ENCODE measurements at regions not wholly inside any gene's neighbourhood (a gene's known extent, or its start where the extent isn't known, plus 50 kb on each side); places are given as distances from the start of the nearest gene placed in this dataset.

DNA sequence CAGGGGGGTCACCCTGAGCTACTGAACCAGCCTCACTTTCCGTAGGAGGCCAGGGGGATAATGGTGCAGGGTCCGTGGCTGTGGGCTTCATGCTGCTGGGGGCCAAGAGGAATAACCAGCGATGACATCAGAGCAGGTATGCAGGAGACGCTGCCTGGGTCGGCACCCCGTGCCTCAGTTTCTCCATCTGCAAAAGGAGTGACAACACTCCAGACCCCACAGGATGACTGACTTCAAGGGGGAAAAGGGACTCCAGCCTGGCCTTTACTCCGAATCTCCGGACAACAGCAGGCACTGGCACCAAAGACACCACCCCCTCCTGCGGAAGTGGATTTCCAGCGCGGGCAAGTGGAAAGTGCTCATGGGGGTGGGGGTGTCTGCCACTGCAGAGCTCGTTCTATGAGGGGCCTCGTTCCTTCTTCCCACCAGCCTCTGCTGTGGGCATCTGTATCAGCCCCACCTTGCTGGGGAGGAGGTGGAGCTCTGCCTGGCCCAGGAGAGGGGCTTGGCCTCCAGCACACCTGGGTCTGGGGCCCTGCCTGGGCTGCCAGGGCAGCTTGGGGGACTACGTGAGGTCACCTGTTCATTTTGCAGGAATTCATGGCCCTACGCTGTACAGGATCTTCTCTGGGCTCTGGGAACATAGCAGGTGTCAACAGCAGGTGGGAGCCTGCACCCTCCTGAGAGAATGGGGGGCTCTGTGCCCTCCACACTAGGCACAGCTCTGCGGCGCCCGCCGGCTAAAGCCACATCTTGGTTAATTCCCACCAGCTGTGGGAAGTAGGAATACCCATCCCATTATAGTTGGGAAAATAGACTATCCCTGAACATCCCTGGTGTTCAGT is 216.6 kb upstream of the C14orf180 start:
- H3K9me3 ChIP-seq (ENCODE audit: control insufficient read depth, insufficient read depth, low read depth, low read length), result no peaks in the 10 kb centered on the region

DNA sequence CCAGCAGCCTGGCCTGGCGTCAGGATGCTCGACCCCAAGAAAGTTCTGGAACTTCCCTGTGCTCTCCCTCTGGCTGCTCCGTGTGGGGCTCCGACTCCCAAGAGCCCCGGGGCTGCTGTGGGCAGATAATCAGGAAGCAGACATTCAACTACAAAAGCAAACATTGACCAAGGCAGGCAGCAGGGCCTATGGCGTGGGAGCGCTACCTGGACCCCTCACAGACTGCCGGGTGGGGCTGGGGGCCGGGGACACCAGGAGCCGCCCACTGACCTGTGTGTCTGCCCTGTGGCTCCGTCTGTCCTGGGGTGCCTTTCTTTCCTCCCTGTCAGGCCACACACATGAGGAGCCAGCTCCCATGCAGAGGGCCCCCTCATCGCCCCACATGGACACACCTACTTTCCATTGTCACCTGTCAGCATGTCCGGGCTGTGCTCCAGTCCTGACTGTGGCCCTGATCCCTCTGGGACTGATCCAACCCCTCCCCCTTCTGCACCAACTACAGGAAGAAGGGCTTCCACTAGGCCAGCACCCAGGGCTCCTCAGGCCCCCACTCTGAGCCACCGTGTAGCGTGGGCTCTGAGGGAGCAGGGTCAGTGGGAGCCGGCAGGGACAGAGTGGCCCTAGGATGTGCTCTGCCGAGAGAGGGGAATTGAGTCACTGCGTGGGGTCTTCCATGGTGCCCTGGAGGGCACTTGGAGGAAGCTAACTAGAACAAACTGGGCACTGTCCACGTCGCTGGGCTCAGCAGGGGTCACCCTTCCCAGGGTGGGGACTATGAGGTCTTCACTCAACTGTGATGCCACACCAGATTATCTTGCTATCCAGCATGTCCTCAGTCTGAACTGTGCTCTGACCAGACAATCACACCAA is 215.4 kb upstream of the C14orf180 start:
- TF ChIP-seq, protein P1, sequence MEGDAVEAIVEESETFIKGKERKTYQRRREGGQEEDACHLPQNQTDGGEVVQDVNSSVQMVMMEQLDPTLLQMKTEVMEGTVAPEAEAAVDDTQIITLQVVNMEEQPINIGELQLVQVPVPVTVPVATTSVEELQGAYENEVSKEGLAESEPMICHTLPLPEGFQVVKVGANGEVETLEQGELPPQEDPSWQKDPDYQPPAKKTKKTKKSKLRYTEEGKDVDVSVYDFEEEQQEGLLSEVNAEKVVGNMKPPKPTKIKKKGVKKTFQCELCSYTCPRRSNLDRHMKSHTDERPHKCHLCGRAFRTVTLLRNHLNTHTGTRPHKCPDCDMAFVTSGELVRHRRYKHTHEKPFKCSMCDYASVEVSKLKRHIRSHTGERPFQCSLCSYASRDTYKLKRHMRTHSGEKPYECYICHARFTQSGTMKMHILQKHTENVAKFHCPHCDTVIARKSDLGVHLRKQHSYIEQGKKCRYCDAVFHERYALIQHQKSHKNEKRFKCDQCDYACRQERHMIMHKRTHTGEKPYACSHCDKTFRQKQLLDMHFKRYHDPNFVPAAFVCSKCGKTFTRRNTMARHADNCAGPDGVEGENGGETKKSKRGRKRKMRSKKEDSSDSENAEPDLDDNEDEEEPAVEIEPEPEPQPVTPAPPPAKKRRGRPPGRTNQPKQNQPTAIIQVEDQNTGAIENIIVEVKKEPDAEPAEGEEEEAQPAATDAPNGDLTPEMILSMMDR (conservative IDR thresholded peaks at IDR 0.05 in 1 of 2, IDR thresholded peaks at IDR 0.05 in 1 of 2; ENCODE audit: low read depth in 1 of 2, low read length in 2 of 2), result no peak
- no peak for TF ChIP-seq EZH2 (IDR thresholded peaks at IDR 0.05; ENCODE audit: low read length, missing control alignments)
- H3K9me3 ChIP-seq (ENCODE audit: control insufficient read depth, insufficient read depth, low read depth, low read length), result no peaks in the 10 kb centered on the region
- H3K27ac ChIP-seq (ENCODE audit: insufficient read depth, low read length), result no peak overlapping the region
- no peaks in the 10 kb centered on the region for H4K20me1 ChIP-seq (ENCODE audit: control insufficient read depth, extremely low read depth, insufficient read depth, low read length)
- H3K36me3 ChIP-seq (ENCODE audit: control insufficient read depth, insufficient read depth, low read length), result no peaks in the 10 kb centered on the region
- H3K79me2 ChIP-seq (ENCODE audit: control insufficient read depth, insufficient read depth, low read length), result no peaks in the 10 kb centered on the region
- no peak overlapping the region for H3K4me3 ChIP-seq (replicated peaks in 1 of 4; ENCODE audit: control extremely low read depth in 1 of 4, insufficient read depth in 1 of 4, low read depth in 3 of 4, low read length in 4 of 4)
- no peaks in the 10 kb centered on the region for H3K27me3 ChIP-seq (ENCODE audit: control insufficient read depth, insufficient read depth, low read length)
- no peak overlapping the region for H3K4me2 ChIP-seq (ENCODE audit: extremely low read depth, insufficient read depth, low read length)
- H3K9ac ChIP-seq (ENCODE audit: insufficient read depth, low read length), result no peak overlapping the region
- H2AFZ ChIP-seq (ENCODE audit: low read length), result no peak overlapping the region
- no peak for DNase-seq (ENCODE audit: low read depth in 2 of 2)
- H3K4me1 ChIP-seq (ENCODE audit: control insufficient read depth, extremely low read depth, insufficient read depth, low read length), result no peaks in the 10 kb centered on the region

More for the DNA sequence above, 216.6 kb upstream of the C14orf180 start:
- H3K4me2 ChIP-seq (ENCODE audit: extremely low read depth, insufficient read depth, low read length), result no peak overlapping the region
- H3K4me1 ChIP-seq (ENCODE audit: control insufficient read depth, extremely low read depth, insufficient read depth, low read length), result no peaks in the 10 kb centered on the region
- no peak for TF ChIP-seq EZH2 (IDR thresholded peaks at IDR 0.05; ENCODE audit: low read length, missing control alignments)
- TF ChIP-seq, protein P1 (conservative IDR thresholded peaks at IDR 0.05 in 1 of 2, IDR thresholded peaks at IDR 0.05 in 1 of 2; ENCODE audit: low read depth in 1 of 2, low read length in 2 of 2), result no peak
- no peaks in the 10 kb centered on the region for H3K36me3 ChIP-seq (ENCODE audit: control insufficient read depth, insufficient read depth, low read length)
- H3K9ac ChIP-seq (ENCODE audit: insufficient read depth, low read length), result no peak overlapping the region
- no peak overlapping the region for H2AFZ ChIP-seq (ENCODE audit: low read length)
- no peaks in the 10 kb centered on the region for H3K79me2 ChIP-seq (ENCODE audit: control insufficient read depth, insufficient read depth, low read length)
- H4K20me1 ChIP-seq (ENCODE audit: control insufficient read depth, extremely low read depth, insufficient read depth, low read length), result no peaks in the 10 kb centered on the region
- DNase-seq (ENCODE audit: low read depth in 2 of 2), result no peak
- H3K4me3 ChIP-seq (replicated peaks in 1 of 4; ENCODE audit: control extremely low read depth in 1 of 4, insufficient read depth in 1 of 4, low read depth in 3 of 4, low read length in 4 of 4), result no peak overlapping the region
- no peaks in the 10 kb centered on the region for H3K27me3 ChIP-seq (ENCODE audit: control insufficient read depth, insufficient read depth, low read length)
- H3K27ac ChIP-seq (ENCODE audit: insufficient read depth, low read length), result no peak overlapping the region

DNA sequence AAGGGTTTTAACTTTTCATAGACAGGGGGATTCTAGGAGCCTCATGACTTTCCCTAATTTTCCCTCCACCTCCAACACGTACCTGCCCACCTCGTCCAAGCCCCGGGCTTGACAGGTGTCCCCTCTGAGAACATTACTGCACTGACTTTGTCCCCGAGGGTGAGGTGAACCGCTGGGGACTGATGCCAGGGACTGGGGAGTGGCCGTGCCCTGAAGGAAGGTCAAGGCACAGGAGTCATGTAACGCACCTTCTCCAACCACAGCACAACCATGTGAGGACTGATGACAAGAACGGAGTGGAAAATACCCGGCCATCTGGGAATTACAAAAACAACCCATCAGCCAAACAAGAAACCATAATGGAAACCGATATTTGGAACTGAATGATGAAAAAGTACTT is 214.7 kb upstream of the C14orf180 start:
- TF ChIP-seq, protein P1 (conservative IDR thresholded peaks at IDR 0.05 in 1 of 2, IDR thresholded peaks at IDR 0.05 in 1 of 2; ENCODE audit: low read depth in 1 of 2, low read length in 2 of 2), result no peak
- no peak for TF ChIP-seq EZH2 (IDR thresholded peaks at IDR 0.05; ENCODE audit: low read length, missing control alignments)
- H3K4me3 ChIP-seq (replicated peaks in 1 of 4; ENCODE audit: control extremely low read depth in 1 of 4, insufficient read depth in 1 of 4, low read depth in 3 of 4, low read length in 4 of 4), result no peak overlapping the region
- DNase-seq (ENCODE audit: low read depth in 2 of 2), result no peak
- no peaks in the 10 kb centered on the region for H3K36me3 ChIP-seq (ENCODE audit: control insufficient read depth, insufficient read depth, low read length)
- H2AFZ ChIP-seq (ENCODE audit: low read length), result no peak overlapping the region
- no peak overlapping the region for H3K27ac ChIP-seq (ENCODE audit: insufficient read depth, low read length)
- H3K9me3 ChIP-seq (ENCODE audit: control insufficient read depth, insufficient read depth, low read depth, low read length), result no peaks in the 10 kb centered on the region
- H3K79me2 ChIP-seq (ENCODE audit: control insufficient read depth, insufficient read depth, low read length), result no peaks in the 10 kb centered on the region
- no peaks in the 10 kb centered on the region for H4K20me1 ChIP-seq (ENCODE audit: control insufficient read depth, extremely low read depth, insufficient read depth, low read length)
- H3K9ac ChIP-seq (ENCODE audit: insufficient read depth, low read length), result no peak overlapping the region
- no peak overlapping the region for H3K4me2 ChIP-seq (ENCODE audit: extremely low read depth, insufficient read depth, low read length)
- H3K27me3 ChIP-seq (ENCODE audit: control insufficient read depth, insufficient read depth, low read length), result no peaks in the 10 kb centered on the region
- no peaks in the 10 kb centered on the region for H3K4me1 ChIP-seq (ENCODE audit: control insufficient read depth, extremely low read depth, insufficient read depth, low read length)
